ENCODE measurements at regions not wholly inside any gene's neighbourhood (a gene's known extent, or its start where the extent isn't known, plus 50 kb on each side); places are given as distances from the start of the nearest gene placed in this dataset.
"Not testable (repeated sequence)": the region's sequence is repeated elsewhere in the genome, so short reads cannot be mapped to it uniquely, and the experiment has no call there.

- no peaks in the 10 kb centered on the region for H3K9me3 Mint-ChIP-seq (ENCODE audit: low read depth)
- H3K36me3 Mint-ChIP-seq: no peaks in the 10 kb centered on the region
- H3K27ac Mint-ChIP-seq: no peak overlapping the region
- no peak overlapping the region for H3K4me3 Mint-ChIP-seq
- no peaks in the 10 kb centered on the region for H3K4me1 Mint-ChIP-seq (ENCODE audit: low read depth)
- H3K27me3 Mint-ChIP-seq: no peaks in the 10 kb centered on the region
Observed at GRCh38 chr13:80168089-80168850, 172.7 kb downstream of the SPRY2 start.

GRCh38 chr13:80166352-80166751, 174.6 kb downstream of the SPRY2 start:
- no peaks in the 10 kb centered on the region for H3K4me1 Mint-ChIP-seq (ENCODE audit: low read depth)
- H3K9me3 Mint-ChIP-seq (ENCODE audit: low read depth): no peaks in the 10 kb centered on the region
- H3K36me3 Mint-ChIP-seq: no peaks in the 10 kb centered on the region
- no peak overlapping the region for H3K4me3 Mint-ChIP-seq
- H3K27me3 Mint-ChIP-seq: no peaks in the 10 kb centered on the region
- H3K27ac Mint-ChIP-seq: no peak overlapping the region

- H3K4me3 Mint-ChIP-seq: no peak overlapping the region
- no peaks in the 10 kb centered on the region for H3K27me3 Mint-ChIP-seq
- no peaks in the 10 kb centered on the region for H3K36me3 Mint-ChIP-seq
- H3K4me1 Mint-ChIP-seq (ENCODE audit: low read depth): no peaks in the 10 kb centered on the region
- no peaks in the 10 kb centered on the region for H3K9me3 Mint-ChIP-seq (ENCODE audit: low read depth)
- no peak overlapping the region for H3K27ac Mint-ChIP-seq
Observed at GRCh38 chr13:80164462-80164861, 176.5 kb downstream of the SPRY2 start.

GRCh38 chr13:80161896-80162295, 179.0 kb downstream of the SPRY2 start:
- H3K4me1 Mint-ChIP-seq (ENCODE audit: low read depth): no peaks in the 10 kb centered on the region
- H3K27ac Mint-ChIP-seq: no peak overlapping the region
- no peaks in the 10 kb centered on the region for H3K27me3 Mint-ChIP-seq
- H3K4me3 Mint-ChIP-seq: no peak overlapping the region
- H3K36me3 Mint-ChIP-seq: no peaks in the 10 kb centered on the region
- H3K9me3 Mint-ChIP-seq (ENCODE audit: low read depth): no peaks in the 10 kb centered on the region

GRCh38 chr13:80161219-80161618, 179.7 kb downstream of the SPRY2 start:
- Mint-ChIP-seq H3K36me3 (no peaks in the 10 kb centered on the region), H3K4me3 (no peak overlapping the region), H3K9me3 (ENCODE audit: low read depth) (no peaks in the 10 kb centered on the region), H3K27me3 (no peaks in the 10 kb centered on the region), H3K27ac (no peak overlapping the region), H3K4me1 (ENCODE audit: low read depth) (no peaks in the 10 kb centered on the region)

GRCh38 chr13:80160110-80160509, 180.8 kb downstream of the SPRY2 start:
- no peaks in the 10 kb centered on the region for H3K27me3 Mint-ChIP-seq
- no peaks in the 10 kb centered on the region for H3K9me3 Mint-ChIP-seq (ENCODE audit: low read depth)
- no peak overlapping the region for H3K4me3 Mint-ChIP-seq
- no peaks in the 10 kb centered on the region for H3K4me1 Mint-ChIP-seq (ENCODE audit: low read depth)
- H3K27ac Mint-ChIP-seq: no peak overlapping the region
- no peaks in the 10 kb centered on the region for H3K36me3 Mint-ChIP-seq

GRCh38 chr13:80157261-80157932, 183.5 kb downstream of the SPRY2 start:
- no peaks in the 10 kb centered on the region for H3K9me3 Mint-ChIP-seq (ENCODE audit: low read depth)
- no peaks in the 10 kb centered on the region for H3K36me3 Mint-ChIP-seq
- H3K4me3 Mint-ChIP-seq: no peak overlapping the region
- no peaks in the 10 kb centered on the region for H3K4me1 Mint-ChIP-seq (ENCODE audit: low read depth)
- no peaks in the 10 kb centered on the region for H3K27me3 Mint-ChIP-seq
- H3K27ac Mint-ChIP-seq: no peak overlapping the region

- not testable (repeated sequence) for H3K4me1 Mint-ChIP-seq (ENCODE audit: low read depth); H3K27me3 Mint-ChIP-seq; H3K27ac Mint-ChIP-seq; H3K36me3 Mint-ChIP-seq; H3K9me3 Mint-ChIP-seq (ENCODE audit: low read depth); H3K4me3 Mint-ChIP-seq
Observed at GRCh38 chr13:80152142-80152541, 188.8 kb downstream of the SPRY2 start.

- H3K4me1 Mint-ChIP-seq (ENCODE audit: low read depth): no peaks in the 10 kb centered on the region
Observed at GRCh38 chr13:80151016-80151415, 189.9 kb downstream of the SPRY2 start.

GRCh38 chr13:80149736-80150135, 191.2 kb downstream of the SPRY2 start:
- Mint-ChIP-seq H3K27ac (no peak overlapping the region), H3K27me3 (no peaks in the 10 kb centered on the region), H3K36me3 (no peaks in the 10 kb centered on the region), H3K4me1 (ENCODE audit: low read depth) (no peaks in the 10 kb centered on the region), H3K4me3 (no peak overlapping the region), H3K9me3 (ENCODE audit: low read depth) (no peaks in the 10 kb centered on the region)

More at GRCh38 chr13:80151016-80151415, 189.9 kb downstream of the SPRY2 start:
- Mint-ChIP-seq H3K27ac (no peak overlapping the region), H3K36me3 (no peaks in the 10 kb centered on the region), H3K9me3 (ENCODE audit: low read depth) (no peaks in the 10 kb centered on the region), H3K27me3 (no peaks in the 10 kb centered on the region), H3K4me3 (no peak overlapping the region)

- Mint-ChIP-seq H3K4me3 (no peak overlapping the region), H3K27me3 (no peaks in the 10 kb centered on the region), H3K27ac (no peak overlapping the region), H3K36me3 (no peaks in the 10 kb centered on the region), H3K9me3 (ENCODE audit: low read depth) (no peaks in the 10 kb centered on the region), H3K4me1 (ENCODE audit: low read depth) (no peaks in the 10 kb centered on the region)
Observed at GRCh38 chr13:80145171-80145690, 195.7 kb downstream of the SPRY2 start.

GRCh38 chr13:80144493-80144892, 196.4 kb downstream of the SPRY2 start:
- no peak overlapping the region for H3K4me3 Mint-ChIP-seq
- H3K4me1 Mint-ChIP-seq (ENCODE audit: low read depth): no peaks in the 10 kb centered on the region
- no peak overlapping the region for H3K27ac Mint-ChIP-seq
- no peaks in the 10 kb centered on the region for H3K36me3 Mint-ChIP-seq
- no peaks in the 10 kb centered on the region for H3K27me3 Mint-ChIP-seq
- no peaks in the 10 kb centered on the region for H3K9me3 Mint-ChIP-seq (ENCODE audit: low read depth)

- Mint-ChIP-seq H3K27ac (no peak overlapping the region), H3K9me3 (ENCODE audit: low read depth) (no peaks in the 10 kb centered on the region), H3K4me3 (no peak overlapping the region), H3K36me3 (no peaks in the 10 kb centered on the region), H3K27me3 (no peaks in the 10 kb centered on the region), H3K4me1 (ENCODE audit: low read depth) (no peaks in the 10 kb centered on the region)
Observed at GRCh38 chr13:80141123-80141849, 199.6 kb downstream of the SPRY2 start.

GRCh38 chr13:80140685-80141084, 200.2 kb downstream of the SPRY2 start:
- no peak overlapping the region for H3K4me3 Mint-ChIP-seq
- no peaks in the 10 kb centered on the region for H3K27me3 Mint-ChIP-seq
- H3K9me3 Mint-ChIP-seq (ENCODE audit: low read depth): no peaks in the 10 kb centered on the region
- no peak overlapping the region for H3K27ac Mint-ChIP-seq
- H3K4me1 Mint-ChIP-seq (ENCODE audit: low read depth): no peaks in the 10 kb centered on the region
- no peaks in the 10 kb centered on the region for H3K36me3 Mint-ChIP-seq

- no peaks in the 10 kb centered on the region for H3K27me3 Mint-ChIP-seq
Observed at GRCh38 chr13:80139196-80139595, 201.7 kb downstream of the SPRY2 start.

More at GRCh38 chr13:80139196-80139595, 201.7 kb downstream of the SPRY2 start:
- Mint-ChIP-seq H3K9me3 (ENCODE audit: low read depth) (no peaks in the 10 kb centered on the region), H3K27ac (no peak overlapping the region), H3K36me3 (no peaks in the 10 kb centered on the region), H3K4me3 (no peak overlapping the region), H3K4me1 (ENCODE audit: low read depth) (no peaks in the 10 kb centered on the region)

Data from activated naive CD8-positive, alpha-beta T cell (primary cell).